ENCODE measurements at regions not wholly inside any gene's neighbourhood (a gene's known extent, or its start where the extent isn't known, plus 50 kb on each side); places are given as distances from the start of the nearest gene placed in this dataset.

GRCh38 chr10:123378302-123378701, 224.1 kb downstream of the BUB3 start:
- no TSS peak for BruUV-seq (replicated peaks)
- no peak overlapping the region for H3K27ac ChIP-seq (ENCODE audit: insufficient read depth, low read depth, low read length)
- no peaks in the 10 kb centered on the region for H3K79me2 ChIP-seq (ENCODE audit: control insufficient read depth, insufficient read depth, low read length)
- ChIA-PET POLR2A (no interaction called here), CTCF (no interaction called here)
- dilution Hi-C loops (cut with MboI; ENCODE audit: extremely low pct_ligation_motif_present, low sequenced_read_pairs) (no loop called here), intact Hi-C loops (cut with micrococcal nuclease) (no loop called here)
- no peak for FAIRE-seq
- H3K9ac ChIP-seq (replicated peaks; ENCODE audit: extremely low read depth, insufficient read depth, low read length), result no peak overlapping the region
- H3K36me3 ChIP-seq (ENCODE audit: control insufficient read depth in 2 of 2, extremely low read depth in 1 of 2, insufficient read depth in 2 of 2, low read length in 2 of 2), result no peaks in the 10 kb centered on the region
- no peak overlapping the region for H2AFZ ChIP-seq (ENCODE audit: low read depth, low read length)
- no peak overlapping the region for H3K4me2 ChIP-seq (ENCODE audit: insufficient read depth, low read length)
- no peaks in the 10 kb centered on the region for H4K20me1 ChIP-seq (replicated peaks; ENCODE audit: control insufficient read depth, extremely low read depth, insufficient read depth, low read length)
- H3K9me1 ChIP-seq (replicated peaks; ENCODE audit: control insufficient read depth, extremely low read depth, insufficient read depth, low read length), result no peaks in the 10 kb centered on the region
- no peaks in the 10 kb centered on the region for H3K4me1 ChIP-seq (ENCODE audit: control insufficient read depth, extremely low read depth, insufficient read depth, low read length)
- DNase-seq (ENCODE audit: low read depth, low spot score), result no peak
- H3K27me3 ChIP-seq (ENCODE audit: control insufficient read depth in 2 of 2, insufficient read depth in 2 of 2, low read length in 2 of 2), result no peaks in the 10 kb centered on the region
- TF ChIP-seq FOS (IDR thresholded peaks at IDR 0.05; ENCODE audit: borderline replicate concordance, insufficient read depth, low read length) (no peak), MYC (IDR thresholded peaks at IDR 0.05; ENCODE audit: low read depth, low read length) (no peak), JUN (IDR thresholded peaks at IDR 0.05; ENCODE audit: borderline replicate concordance, insufficient read depth, insufficient read length, low read depth) (no peak), EZH2 (IDR thresholded peaks at IDR 0.05; ENCODE audit: borderline replicate concordance, low read depth, low read length, severe bottlenecking) (no peak), CTCF (IDR thresholded peaks at IDR 0.05; ENCODE audit: extremely low read depth in 1 of 2, insufficient read depth in 1 of 2, low read depth in 1 of 2, low read length in 2 of 2) (no peak), GATA2 (IDR thresholded peaks at IDR 0.05; ENCODE audit: insufficient read depth, insufficient read length, low read depth, low read length) (no peak), MAX (IDR thresholded peaks at IDR 0.05; ENCODE audit: insufficient read depth, insufficient read length) (no peak), POLR2AphosphoS5 (IDR thresholded peaks at IDR 0.05; ENCODE audit: insufficient read depth, low read depth, low read length) (no peak), POLR2A (IDR thresholded peaks at IDR 0.05; ENCODE audit: low read depth, low read length) (no peak)
- no peak overlapping the region for H3K4me3 ChIP-seq (replicated peaks in 1 of 3; ENCODE audit: insufficient read depth in 1 of 3, low read depth in 1 of 3, low read length in 3 of 3)
- H3K9me3 ChIP-seq (replicated peaks; ENCODE audit: control insufficient read depth, insufficient read depth, low read length), result no peaks in the 10 kb centered on the region
